ENCODE measurements at regions not wholly inside any gene's neighbourhood (a gene's known extent, or its start where the extent isn't known, plus 50 kb on each side); places are given as distances from the start of the nearest gene placed in this dataset.

GRCh38 chr2:16249246-16250055, 309.1 kb downstream of the MYCN start:
- TF ChIP-seq POLR2AphosphoS5 (IDR thresholded peaks at IDR 0.05; ENCODE audit: low read depth, low read length) = no peak
- no peak for TF ChIP-seq REST (IDR thresholded peaks at IDR 0.05; ENCODE audit: insufficient read depth in 1 of 2, low read depth in 2 of 2, low read length in 2 of 2)
- TF ChIP-seq TAF1 (IDR thresholded peaks at IDR 0.05; ENCODE audit: borderline replicate concordance, insufficient read depth, low read length) = no peak
- TF ChIP-seq SIN3A (IDR thresholded peaks at IDR 0.05; ENCODE audit: borderline replicate concordance, insufficient read depth, low read length) = no peak
- TF ChIP-seq FOXP2 (optimal IDR thresholded peaks at IDR 0.05; ENCODE audit: borderline replicate concordance, extremely low read depth, extremely low read length, insufficient read depth) = no peak

DNA sequence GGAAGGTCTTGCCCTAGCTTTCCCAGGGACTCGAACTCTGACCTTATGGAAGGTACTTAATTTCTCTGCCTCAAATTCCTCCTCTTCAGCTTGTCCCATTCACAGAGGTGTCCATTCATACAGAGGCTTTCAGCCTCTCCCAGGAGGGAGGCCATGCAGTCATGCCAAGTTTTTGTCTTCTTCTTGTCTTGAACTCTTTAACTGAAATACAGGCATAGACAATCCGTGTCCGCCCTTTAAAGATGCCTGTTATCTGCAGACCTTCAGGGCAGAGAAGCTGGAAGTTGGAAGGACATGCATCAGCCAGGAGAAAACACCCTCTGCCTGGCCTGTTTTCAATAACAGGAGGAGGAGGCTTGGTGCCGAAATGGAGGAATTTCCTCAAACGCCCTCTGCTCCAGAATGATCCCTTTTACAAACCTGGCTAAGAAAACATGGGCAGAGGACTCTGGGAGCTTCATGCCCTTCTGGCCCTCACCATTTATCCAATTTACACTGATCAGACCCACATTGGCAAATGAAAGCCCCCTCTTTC, 308.3 kb downstream of the MYCN start:
- TF ChIP-seq FOXP2 (optimal IDR thresholded peaks at IDR 0.05; ENCODE audit: borderline replicate concordance, extremely low read depth, extremely low read length, insufficient read depth) (no peak), SIN3A (IDR thresholded peaks at IDR 0.05; ENCODE audit: borderline replicate concordance, insufficient read depth, low read length) (no peak), REST (IDR thresholded peaks at IDR 0.05; ENCODE audit: insufficient read depth in 1 of 2, low read depth in 2 of 2, low read length in 2 of 2) (no peak), POLR2AphosphoS5 (IDR thresholded peaks at IDR 0.05; ENCODE audit: low read depth, low read length) (no peak), TAF1 (IDR thresholded peaks at IDR 0.05; ENCODE audit: borderline replicate concordance, insufficient read depth, low read length) (no peak)

DNA sequence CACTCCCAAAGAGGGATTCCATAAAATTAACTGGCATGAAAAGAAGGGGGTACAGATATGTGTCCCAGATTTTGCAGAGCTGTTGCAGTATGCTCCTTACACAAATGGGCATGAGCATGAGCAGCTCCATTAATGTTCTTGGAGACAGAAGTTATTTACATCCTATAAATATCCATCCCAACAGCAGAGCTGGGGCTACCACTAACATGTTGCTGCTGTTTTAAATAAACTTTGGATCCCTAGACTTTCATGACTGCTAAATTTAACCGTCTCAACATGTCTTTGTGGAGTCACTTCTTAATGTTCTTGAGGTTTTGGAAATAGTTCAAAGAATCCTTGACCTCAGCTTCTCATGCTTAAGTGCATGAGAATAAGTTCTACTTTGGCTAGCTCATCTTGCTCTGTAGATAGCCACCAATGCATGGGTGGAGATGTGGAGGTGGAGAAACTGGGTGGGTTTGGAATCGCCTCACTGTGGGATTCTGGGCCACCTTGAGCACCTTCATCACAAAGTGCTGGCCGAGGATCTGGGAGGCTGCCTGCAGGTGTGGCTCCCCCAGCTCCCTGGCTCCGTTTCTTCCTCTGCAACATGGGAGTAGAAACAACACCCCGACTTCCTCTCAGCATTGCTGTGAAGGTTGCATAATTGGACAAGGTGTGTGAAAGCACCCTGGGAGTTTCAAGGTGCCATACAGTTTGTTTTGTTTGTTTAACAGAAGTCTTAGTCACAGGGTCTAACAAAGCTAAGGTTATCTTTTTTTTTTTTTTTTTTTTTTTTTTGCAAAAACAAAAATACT, 307.2 kb downstream of the MYCN start:
- no peak for TF ChIP-seq TAF1 (IDR thresholded peaks at IDR 0.05; ENCODE audit: borderline replicate concordance, insufficient read depth, low read length)
- TF ChIP-seq POLR2AphosphoS5 (IDR thresholded peaks at IDR 0.05; ENCODE audit: low read depth, low read length) = no peak

DNA sequence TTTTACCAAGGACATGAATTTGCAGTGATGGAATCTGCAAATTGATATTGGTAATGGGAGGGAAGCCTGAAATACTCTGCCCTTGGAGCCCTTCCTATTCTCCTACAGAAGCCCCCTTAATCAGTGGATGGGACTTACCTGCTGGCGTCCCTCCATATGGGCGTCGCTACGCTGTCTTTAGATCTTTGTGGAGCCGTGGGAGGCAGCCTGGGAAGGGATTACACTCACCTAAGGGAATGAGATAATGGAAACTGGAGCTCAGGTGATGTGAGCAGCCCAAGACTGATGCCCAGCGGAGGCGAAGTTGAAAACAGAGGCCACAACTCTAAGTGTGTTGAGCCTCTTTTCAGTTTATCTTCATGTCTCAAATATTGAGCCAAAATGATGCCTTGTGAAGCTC, 306.6 kb downstream of the MYCN start:
- TF ChIP-seq POLR2AphosphoS5 (IDR thresholded peaks at IDR 0.05; ENCODE audit: low read depth, low read length) (no peak), SIN3A (IDR thresholded peaks at IDR 0.05; ENCODE audit: borderline replicate concordance, insufficient read depth, low read length) (no peak), TAF1 (IDR thresholded peaks at IDR 0.05; ENCODE audit: borderline replicate concordance, insufficient read depth, low read length) (no peak), REST (IDR thresholded peaks at IDR 0.05; ENCODE audit: insufficient read depth in 1 of 2, low read depth in 2 of 2, low read length in 2 of 2) (no peak), FOXP2 (optimal IDR thresholded peaks at IDR 0.05; ENCODE audit: borderline replicate concordance, extremely low read depth, extremely low read length, insufficient read depth) (no peak)

GRCh38 chr2:16246281-16246850, 306.0 kb downstream of the MYCN start:
- TF ChIP-seq REST (IDR thresholded peaks at IDR 0.05; ENCODE audit: insufficient read depth in 1 of 2, low read depth in 2 of 2, low read length in 2 of 2) (no peak), TAF1 (IDR thresholded peaks at IDR 0.05; ENCODE audit: borderline replicate concordance, insufficient read depth, low read length) (no peak), POLR2AphosphoS5 (IDR thresholded peaks at IDR 0.05; ENCODE audit: low read depth, low read length) (no peak), SIN3A (IDR thresholded peaks at IDR 0.05; ENCODE audit: borderline replicate concordance, insufficient read depth, low read length) (no peak), FOXP2 (optimal IDR thresholded peaks at IDR 0.05; ENCODE audit: borderline replicate concordance, extremely low read depth, extremely low read length, insufficient read depth) (no peak)
